D721Med (cell line): ENCODE measurements at regions not wholly inside any gene's neighbourhood (a gene's known extent, or its start where the extent isn't known, plus 50 kb on each side); places are given as distances from the start of the nearest gene placed in this dataset.

Source experiments
- DNase-seq: peaks from one replicate; pipeline ENCODE4 v3.0.0; 2011; ENCODE audit warnings: low spot score; ENCODE audit not compliant: insufficient read length
- FAIRE-seq: peaks from 2 replicates; lab custom pipeline; 2011; peaks lifted over from hg19 to GRCh38; lab: Jason Lieb, UNC
- TF ChIP-seq, protein P1 (sequence below): IDR thresholded peaks from 2 replicates; pipeline ENCODE4 v1.5.1; 2012; ENCODE audit warnings: mild to moderate bottlenecking, control low read depth; ENCODE audit not compliant: insufficient read depth; ENCODE audit errors: missing control alignments

DNA sequence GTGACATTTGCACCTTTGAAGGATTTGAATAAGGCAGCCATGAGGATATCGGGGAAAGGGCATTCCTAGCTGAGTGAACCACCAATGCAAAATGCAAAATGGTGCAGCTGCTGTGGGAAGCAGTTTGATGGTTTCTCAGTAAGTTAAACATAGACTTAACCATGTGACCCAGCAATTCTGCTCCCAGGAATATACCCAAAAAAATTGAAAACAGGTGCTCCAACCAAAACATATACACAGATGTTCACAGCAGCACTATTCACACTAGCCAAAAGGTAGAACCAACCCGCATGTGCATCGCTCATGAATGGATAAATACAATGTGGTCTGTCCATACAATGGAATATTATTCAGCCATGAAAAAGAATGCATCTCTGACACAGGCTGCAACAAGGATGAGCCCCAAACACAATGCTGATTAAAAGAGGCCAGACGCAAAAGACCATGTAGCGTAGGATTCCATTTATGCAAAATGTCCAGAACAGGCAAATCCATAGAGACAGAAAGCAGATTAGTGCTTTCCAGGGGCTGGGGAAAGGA, 215.0 kb upstream of the MYL2 start:
- no peak for FAIRE-seq
- no peak for DNase-seq
- TF ChIP-seq, protein P1, sequence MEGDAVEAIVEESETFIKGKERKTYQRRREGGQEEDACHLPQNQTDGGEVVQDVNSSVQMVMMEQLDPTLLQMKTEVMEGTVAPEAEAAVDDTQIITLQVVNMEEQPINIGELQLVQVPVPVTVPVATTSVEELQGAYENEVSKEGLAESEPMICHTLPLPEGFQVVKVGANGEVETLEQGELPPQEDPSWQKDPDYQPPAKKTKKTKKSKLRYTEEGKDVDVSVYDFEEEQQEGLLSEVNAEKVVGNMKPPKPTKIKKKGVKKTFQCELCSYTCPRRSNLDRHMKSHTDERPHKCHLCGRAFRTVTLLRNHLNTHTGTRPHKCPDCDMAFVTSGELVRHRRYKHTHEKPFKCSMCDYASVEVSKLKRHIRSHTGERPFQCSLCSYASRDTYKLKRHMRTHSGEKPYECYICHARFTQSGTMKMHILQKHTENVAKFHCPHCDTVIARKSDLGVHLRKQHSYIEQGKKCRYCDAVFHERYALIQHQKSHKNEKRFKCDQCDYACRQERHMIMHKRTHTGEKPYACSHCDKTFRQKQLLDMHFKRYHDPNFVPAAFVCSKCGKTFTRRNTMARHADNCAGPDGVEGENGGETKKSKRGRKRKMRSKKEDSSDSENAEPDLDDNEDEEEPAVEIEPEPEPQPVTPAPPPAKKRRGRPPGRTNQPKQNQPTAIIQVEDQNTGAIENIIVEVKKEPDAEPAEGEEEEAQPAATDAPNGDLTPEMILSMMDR, result no peak

DNA sequence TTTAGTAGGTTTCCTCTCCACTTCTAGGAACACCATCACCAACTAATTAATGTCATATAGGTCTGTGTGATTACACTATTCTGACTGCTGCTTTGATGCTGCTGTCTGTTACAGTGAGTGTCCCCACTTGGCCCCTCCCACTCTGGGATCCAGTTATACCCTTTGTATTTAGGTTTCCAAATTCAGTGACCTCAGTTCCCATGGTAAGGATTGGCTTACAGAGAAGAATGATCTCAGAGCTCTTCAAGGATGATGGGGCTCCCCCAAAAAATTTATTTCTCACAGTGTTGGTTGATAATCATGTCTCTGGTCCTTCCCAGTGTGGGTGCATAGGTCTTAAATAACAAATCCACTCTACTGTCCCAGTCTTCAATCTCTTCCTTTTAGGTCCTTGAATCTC, 210.0 kb upstream of the MYL2 start:
- TF ChIP-seq, protein P1, result no peak
- no peak for DNase-seq
- no peak for FAIRE-seq

DNA sequence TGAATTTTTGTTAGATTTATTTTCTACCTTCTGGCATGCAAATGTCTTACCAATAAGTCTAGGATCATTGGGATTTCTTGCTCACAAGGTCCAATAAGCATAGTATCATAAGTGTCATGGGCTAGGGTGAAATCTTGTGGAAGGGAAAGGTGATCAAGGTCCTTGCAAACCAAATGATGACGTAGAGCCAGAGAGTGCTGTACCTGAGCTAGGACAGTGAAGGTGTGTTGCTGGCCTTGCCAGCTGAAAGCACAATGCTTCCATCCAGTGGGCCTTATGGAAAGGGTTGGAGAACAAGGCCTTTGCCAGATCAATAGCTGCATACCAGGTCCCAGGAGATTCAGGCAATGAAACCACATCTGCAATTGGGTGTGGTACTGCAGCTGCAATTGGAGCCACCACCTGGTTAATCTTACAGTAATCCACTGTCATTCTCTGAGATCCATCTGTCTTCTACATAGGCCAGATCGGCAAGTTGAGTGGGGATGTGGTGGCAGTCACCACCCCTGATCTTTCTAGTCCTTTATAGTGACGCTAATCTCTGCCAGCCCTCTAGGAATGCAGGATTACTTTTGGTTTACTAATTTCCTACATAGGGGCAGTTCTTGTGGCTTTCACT, 208.9 kb upstream of the MYL2 start:
- DNase-seq, result no peak
- no peak for FAIRE-seq
- TF ChIP-seq, protein P1, result no peak

DNA sequence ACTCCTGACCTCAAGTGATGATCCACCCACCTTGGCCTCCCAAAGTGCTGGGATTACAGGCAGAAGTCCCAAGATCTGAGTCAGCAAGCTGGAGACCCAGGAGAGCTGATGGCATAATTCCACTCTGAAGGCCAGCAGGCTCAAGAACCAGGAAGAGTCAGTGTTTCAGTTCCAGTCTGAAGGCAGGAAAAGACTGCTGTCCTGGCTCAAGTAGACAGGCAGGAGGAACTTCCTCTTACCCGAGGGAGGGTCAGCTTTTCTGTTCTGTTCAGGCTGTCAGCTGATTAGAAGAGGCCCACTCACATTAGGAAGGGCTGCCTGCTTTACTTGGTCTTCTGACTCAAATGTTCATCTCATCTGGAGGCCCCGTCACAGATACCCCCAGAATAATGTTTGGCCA, 206.0 kb upstream of the MYL2 start:
- no peak for DNase-seq
- FAIRE-seq, result no peak
- TF ChIP-seq, protein P1, result no peak

DNA sequence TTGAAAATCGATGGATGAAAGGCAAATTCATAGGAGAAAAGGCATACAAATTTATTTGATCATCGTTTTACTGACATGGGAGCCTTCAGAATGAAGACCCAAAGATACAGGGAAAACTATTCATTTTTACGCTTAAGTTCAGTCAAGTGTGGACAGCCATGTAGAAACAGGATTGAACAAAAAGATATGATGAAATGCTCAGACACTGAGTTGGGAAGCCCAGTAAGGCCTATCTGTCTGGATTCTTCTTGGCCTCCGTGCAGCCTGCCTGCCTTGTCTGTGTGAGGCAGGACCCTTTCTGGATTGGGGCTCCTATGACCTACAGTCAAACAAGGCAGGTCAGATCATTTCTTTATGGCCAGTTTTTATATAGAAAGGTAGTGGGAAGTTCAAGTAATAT, 203.8 kb upstream of the MYL2 start:
- DNase-seq (no peak), FAIRE-seq (no peak)
- TF ChIP-seq, protein P1, result no peak

DNA sequence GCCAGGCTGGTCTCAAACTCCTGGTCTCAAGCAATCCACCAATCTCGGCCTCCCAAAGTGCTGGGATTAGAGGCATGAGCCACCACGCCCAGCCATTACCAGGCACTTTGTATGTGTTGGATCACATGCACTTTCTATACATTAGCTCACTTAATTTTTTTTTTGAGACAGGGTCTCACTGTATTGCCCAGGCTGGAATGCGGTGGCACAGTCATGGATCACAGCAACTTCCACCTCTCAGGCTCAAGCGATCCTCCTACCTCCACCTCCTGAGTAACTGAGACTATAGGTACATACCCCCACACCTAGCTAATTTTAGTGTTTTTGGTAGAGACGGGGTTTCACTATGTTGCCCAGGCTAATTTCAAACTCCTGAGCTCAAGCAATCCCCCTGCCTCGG, 203.0 kb upstream of the MYL2 start:
- no peak for FAIRE-seq
- TF ChIP-seq, protein P1, result no peak
- no peak for DNase-seq

DNA sequence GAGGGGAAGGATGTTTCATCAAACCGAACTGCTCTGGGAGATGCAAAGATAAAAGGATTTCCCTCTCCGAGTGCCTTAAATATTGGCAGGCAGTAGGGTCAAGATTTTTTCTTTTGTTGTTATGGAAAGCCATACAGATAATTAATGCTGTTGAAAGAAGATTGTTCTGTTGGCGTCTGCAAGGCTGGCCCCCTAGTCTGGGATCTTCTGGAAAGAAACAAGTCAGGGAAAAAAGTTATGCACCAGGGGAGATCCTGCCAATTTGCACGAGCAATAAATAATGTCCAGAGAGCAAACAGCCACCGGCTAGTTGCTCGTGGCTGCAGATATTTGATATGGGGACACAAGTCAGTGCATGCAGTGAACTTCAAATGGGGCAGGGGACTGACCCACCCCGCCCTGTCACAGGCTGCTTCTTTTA, 202.1 kb upstream of the MYL2 start:
- no peak for DNase-seq
- TF ChIP-seq, protein P1, result no peak
- no peak for FAIRE-seq
